ENCODE measurements at regions not wholly inside any gene's neighbourhood (a gene's known extent, or its start where the extent isn't known, plus 50 kb on each side); places are given as distances from the start of the nearest gene placed in this dataset.
"Not testable (repeated sequence)": the region's sequence is repeated elsewhere in the genome, so short reads cannot be mapped to it uniquely, and the experiment has no call there.

DNA sequence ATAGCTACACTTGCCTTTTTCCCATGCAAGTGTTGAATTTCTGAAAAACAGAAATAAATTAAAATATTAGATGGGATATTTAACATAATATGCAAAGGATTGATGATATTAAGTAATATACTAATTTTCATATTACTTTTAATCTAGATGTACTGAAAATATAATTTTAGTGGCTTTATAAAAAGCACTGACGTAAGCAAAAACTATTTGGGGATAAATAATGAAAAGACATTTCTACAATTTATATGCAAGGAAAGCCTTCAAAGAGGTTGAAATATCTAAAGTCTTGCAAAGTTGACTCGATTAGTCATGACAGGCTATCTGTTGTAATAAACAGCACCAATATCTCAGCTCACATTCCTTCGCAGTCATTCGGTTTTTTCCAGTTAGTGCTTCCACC, 94.9 kb upstream of the ABCB5 start:
- no peak for DNase-seq (ENCODE audit: low spot score)

DNA sequence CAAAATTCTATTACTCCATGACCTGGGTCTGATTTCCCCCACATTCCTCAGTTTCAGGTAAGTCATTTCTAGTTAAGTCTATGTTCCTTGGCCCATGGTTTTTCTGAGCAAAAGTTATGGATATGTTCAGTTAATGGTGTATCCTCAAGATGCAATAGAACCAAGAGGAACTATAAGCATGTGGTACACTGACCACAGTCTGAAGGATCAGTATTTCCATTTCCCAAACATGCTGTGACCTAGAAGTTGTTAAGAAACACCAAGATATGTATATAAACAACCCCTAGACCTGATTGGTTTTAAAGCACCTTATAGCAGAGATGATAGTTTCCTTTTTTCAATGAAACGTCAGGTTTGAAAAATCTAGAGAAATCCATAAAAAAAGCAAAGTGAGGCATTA, 94.2 kb upstream of the ABCB5 start:
- DNase-seq (ENCODE audit: low spot score) = no peak

DNA sequence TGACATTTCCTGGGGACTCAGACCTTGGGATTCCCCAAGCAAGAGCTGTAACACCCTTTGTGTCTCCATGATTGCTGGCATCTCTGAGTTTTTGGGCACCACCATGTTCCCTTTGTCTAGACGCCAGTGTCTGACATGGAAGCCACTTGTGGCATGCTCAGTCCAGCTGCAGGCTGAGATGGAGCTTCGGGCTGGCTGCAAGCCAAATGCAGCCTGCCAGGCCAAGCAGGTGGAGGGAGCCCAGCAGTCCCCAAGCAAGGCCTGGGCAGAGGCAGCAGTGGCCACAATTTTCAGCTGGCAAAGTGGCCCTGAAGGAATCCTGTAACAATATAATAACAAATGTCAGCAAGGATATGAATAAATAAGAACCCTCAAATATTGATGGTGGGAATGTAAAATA, 86.2 kb upstream of the ABCB5 start:
- no peak for DNase-seq (ENCODE audit: low spot score)

DNA sequence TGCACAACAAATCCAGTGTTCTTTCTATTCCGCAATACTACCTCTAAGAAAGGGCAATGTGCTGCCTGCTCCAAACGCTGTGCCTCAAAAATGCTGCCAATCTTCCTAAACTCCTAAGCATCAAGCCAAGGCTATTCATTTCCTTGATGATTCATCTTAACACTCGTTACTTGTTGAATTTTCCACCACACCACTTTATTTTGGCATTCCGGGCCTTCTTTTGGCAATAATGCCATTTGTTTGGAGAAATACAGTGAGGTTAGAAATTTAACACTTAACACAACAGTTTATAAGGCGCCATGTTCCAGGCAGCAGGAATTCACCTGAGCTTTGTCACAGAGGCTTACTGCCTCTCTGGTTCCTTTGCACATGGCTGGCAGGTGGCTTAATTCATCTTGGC, 82.6 kb upstream of the ABCB5 start:
- no peak for DNase-seq (ENCODE audit: low spot score)

DNA sequence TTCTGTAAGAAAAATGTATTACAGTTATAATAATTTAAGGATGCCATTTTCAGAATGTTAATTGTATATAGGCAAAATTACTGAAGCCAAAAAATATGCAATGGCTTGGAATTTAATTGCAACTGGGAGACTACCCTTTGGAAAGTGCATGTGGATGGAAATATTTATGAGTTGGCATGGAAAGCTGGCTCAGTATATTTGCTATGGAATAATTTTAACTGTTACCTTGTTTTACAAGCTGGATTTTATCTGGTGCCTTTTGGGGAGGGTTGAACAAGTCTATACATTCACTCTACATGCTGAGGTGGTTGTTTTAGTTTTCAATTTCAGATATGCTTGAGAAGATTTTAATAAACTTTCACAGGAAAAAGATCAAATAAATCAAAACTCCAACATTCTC, 80.9 kb upstream of the ABCB5 start:
- DNase-seq (ENCODE audit: low spot score) = no peak

DNA sequence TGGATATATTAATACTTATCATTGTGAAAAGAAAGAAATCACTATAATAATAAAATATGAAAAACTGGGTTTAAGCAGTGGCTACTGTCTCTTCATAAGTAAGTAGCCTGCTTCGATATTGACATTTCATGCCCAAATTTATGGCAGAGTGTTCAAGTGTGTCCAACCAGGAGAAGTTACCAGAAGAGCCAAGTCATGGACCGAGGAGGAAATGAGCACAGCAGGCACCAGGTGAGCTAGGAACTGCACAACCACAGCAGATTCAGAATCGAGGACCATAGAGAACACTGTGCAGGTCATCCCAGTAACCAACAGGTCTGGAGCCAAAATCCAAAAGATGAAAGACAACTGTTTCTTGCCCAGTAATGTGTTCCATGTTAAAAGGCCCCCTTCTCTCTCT, 79.9 kb upstream of the ABCB5 start:
- DNase-seq (ENCODE audit: low spot score) = no peak

DNA sequence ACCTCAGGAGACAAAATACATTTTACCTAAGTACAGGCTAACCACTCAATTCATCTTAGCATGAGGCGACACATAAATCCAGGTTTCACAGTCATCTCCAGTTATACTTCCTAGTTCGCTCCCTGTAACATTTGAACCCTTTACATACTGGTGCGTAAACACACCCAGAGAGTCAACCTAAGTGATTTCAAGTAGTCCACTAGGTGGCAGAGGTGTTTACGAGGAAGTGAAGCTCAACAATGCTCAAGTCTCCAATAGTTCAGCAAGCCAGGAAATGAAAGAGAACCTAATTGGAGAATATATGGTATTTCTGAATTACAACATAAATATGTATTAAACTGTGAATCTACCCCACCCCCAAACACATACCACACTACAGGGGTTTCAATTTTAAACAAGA, 76.3 kb upstream of the ABCB5 start:
- DNase-seq (ENCODE audit: low spot score) = peak; percentile 9

DNA sequence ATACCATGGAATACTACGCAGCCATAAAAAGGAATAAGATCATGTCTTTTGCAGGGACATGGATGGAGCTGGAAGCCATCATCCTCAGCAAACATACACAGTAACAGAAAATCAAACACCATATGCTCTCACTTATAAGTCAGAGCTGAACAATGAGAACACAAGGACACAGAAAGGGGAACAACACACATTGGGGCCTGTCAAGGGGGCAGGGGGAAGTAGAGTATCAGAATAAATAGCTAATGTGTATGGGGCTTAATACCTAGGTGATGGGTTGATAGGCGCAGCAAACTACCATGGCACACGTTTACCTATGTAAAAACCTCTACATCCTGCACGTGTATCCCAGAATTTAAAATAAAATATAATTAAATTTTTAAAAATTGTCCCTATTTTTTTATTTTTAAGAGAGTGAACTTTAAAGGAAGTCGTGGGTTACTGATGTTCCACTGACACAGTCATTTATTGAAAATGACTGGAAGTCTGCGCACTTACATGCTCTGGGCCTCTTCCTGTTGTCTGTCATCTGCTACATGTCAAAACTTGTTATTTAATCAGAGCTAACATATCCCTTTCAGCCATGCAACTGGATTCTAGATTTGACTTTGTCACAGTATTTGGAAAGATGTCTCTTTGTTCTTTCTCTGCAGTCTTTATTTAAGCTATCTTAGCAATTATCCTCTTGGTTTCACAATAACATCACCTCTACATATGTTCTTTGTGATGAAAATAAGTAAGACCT, 73.7 kb upstream of the ABCB5 start:
- DNase-seq (ENCODE audit: low spot score) = no peak

DNA sequence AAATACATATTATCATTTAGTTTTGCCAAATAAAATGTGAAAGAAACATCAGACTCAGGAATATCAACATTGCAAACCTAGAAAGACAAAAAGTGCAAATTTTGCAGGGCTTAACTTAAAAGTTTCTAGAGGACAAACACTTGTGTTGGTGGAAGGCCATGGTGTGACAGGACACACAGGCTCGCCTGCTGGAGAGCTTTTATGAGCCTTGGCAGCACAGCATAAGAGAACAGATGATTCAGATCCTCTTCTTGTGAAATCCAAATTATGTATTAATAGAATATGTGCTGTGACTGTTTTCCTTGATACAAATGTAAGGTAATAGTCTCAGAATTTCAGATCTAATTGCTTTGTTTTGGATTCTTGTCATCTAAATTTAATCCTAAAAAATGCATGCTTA, 72.9 kb upstream of the ABCB5 start:
- no peak for DNase-seq (ENCODE audit: low spot score)

DNA sequence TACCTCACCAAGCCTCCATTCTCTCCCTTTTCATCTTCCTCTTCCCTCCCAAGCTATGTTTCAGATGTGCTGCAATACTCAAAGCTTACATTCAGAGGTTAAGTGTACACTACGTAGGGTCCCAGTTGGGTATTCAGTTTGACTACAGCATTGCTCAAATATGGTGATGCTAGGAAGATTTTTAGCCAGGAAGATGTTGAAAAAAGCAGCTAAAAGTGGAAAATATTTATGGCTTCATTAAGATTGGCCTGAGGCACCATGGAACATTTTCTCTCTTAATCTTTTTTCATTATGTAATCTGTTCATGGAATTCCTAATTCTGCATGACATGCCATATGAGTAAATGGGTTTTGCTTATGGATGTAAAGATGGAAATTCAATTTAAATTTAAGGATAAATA, 72.0 kb upstream of the ABCB5 start:
- no peak for DNase-seq (ENCODE audit: low spot score)

DNA sequence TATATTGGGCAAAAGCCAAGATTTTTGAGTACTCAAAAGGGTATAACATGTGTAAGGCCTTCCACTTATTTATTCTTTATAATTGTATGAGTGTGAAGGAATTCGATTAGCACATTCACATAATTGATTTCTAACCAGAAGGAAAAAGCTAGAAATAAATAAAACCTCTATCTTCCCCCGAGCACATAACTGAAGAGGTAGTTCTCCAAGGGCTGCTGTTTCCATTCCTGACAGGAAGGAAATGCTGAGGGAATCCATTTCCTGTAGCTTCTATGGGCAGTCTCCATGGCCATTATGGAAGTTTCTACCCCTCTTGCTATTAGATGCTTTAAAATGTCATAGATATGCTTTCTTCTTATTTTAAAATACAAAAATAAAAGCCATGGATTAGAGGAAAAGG, 70.5 kb upstream of the ABCB5 start:
- DNase-seq (ENCODE audit: low spot score) = no peak

DNA sequence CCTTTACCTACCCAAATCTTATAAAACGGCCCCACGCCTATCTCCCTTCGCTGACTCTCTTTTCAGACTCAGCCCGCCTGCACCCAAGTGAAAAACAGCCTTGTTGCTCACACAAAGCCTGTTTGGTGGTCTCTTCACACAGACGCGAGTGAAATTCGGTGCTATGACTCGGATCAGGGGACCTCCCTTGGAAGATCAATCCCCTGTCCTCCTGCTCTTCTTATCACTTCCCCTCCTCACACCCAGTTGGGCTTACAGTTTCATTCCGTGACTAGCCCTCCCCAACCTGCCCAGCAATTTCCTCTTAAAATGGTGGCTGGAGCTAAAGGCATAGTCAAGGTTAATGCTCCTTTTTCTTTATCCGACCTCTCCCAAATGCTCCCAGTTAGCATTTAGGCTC, 68.5 kb upstream of the ABCB5 start:
- not testable (repeated sequence) for DNase-seq (ENCODE audit: low spot score)

DNA sequence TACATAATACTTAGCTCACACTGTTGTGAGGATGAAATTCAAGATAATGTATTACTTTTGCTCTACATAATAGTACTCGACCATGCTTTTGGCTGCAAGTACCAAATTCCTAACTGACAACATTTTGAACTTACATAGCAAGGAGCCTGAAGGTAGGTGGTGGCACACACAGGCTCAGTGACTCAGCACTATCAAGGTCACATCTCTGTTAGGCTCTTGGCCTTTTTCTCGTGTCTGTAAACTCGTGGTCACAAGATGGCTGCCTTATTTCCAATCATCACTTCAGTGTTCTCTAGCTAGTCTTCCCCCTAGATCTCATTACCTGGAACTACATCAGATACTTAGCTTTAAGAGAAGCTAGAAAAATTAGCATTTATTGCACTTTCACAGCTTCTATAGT, 61.4 kb upstream of the ABCB5 start:
- DNase-seq (ENCODE audit: low spot score) = no peak

DNA sequence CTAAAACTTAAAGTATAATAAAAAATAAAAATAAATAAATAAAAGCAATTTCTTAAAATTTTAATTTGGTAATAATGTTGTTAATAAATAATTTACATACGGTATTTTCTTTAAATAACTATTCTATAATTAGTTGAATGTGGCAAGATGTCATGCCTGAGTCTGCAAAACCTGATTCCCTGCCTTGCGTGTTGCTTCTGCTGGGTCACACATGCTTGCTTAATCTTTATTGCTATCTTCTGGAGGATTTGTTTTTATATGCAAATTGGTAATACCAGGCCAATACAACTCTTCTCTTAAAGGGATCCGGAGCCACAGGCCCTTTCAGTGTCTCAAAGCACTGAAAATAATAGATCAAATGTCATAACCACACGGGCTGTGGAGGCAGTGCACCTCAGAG, 59.4 kb upstream of the ABCB5 start:
- no peak for DNase-seq (ENCODE audit: low spot score)

DNA sequence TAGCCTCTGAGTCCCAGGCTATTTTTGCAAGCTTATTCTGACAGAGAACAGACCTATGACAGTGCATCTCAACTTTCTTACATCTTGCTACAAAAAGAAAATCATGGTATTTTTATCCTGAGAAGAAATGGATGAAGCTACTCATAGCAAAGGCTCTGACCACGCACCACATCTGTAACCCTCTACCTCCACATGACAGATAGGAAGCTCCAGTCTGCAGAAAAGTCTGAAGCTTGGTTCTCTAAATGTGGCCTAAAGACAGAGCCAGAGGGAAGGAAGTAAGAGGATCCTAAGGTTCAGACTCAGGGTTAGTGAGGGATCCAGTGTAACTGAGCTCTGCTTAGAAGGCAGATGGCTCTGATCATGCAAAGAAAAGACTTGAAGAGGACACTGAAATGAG, 58.4 kb upstream of the ABCB5 start:
- no peak for DNase-seq (ENCODE audit: low spot score)

DNA sequence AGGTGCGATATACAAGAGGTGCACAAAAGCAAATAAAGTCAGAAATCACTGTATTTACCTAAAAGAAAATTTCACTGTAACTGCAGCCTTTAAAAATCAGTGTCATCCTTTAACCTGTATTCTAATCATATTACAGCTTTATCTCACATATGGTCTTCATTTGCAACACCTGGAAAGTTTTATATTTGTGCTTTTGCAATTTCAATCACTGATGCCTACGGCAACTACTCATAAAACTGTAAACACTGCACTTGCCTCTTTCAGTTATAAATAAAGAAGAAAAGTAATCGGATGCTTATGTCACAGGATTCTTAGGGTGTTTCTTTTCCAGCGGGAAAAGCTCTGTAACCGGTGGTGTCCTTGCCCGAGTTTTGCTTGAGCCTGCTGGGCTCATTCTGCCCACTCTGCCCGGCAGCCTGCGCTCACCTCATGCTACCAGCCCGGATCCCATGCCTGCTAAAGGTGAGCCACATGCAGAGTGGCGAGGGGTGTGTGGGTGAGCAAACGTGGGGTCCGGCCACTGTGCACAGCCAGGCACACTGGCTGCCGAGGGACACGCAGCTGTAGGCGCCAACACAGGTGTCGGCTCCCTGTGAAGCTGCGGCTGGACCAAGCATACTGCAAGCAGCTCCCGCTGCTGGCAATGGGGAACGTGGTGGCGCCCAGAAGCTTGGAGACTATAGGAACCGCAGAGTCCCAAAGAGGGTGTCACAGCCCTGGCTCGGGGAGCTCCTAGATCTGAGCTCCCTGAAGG, 56.3 kb upstream of the ABCB5 start:
- no peak for DNase-seq (ENCODE audit: low spot score)

DNA sequence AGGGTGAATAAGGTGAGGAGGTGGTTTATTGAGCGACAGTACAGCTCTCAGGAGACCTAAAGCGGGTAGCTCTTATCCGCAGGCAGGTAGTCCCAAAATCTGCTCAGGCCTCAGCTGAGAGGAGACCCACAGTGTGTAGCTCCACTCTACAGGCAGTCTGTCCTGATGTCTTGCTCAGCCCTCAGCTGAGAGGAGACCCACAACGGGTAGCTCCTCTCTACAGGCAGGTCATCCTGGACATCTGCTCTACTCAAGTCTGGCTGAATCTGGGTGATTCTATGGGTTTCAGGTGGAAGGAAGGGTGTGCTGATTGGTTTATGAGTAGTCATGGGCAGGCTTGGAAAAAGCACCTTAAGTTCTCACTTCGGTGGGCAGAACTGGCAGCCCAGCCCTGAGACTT, 55.6 kb upstream of the ABCB5 start:
- DNase-seq (ENCODE audit: low spot score) = no peak

DNA sequence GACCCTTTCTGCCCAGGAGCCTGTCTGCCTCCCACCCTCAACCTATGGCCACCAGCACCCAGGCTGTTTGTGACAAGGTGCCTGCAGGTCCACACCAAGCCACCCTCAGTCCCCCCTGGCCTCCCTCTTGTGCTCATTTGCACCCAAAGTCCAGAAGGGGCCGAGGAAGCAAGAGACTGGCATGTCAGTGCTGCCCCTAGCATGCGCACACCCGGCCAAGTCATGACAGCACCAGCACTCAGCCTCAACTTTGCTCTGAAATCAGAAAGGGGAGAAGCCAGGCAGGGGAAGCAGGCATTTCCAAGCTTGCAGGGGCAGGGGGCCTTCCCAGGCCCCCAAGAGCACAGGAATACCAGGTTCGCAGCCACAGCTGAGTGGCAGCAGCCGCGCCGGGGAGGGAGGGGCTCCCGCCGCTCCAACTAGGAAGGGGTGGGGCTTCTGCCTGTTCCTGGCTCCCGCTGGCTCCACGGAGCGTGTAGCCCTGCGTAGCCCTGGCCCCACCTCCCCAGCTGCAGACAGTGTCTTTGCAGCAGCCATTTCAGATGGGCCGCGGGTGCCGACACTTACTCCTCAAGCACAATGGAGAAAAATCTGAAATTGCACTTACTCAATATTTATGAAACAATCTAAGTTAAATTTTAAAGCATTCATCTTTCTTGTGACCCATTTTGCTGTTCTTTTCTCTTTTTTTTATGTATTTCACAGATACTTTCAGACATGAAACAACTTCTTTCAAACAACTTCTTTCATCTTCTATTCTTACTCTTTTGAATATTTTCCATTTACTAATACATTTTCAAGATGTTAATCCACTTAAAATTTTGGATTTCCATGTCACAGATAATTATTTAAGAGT, 54.9 kb upstream of the ABCB5 start:
- DNase-seq (ENCODE audit: low spot score) = no peak

DNA sequence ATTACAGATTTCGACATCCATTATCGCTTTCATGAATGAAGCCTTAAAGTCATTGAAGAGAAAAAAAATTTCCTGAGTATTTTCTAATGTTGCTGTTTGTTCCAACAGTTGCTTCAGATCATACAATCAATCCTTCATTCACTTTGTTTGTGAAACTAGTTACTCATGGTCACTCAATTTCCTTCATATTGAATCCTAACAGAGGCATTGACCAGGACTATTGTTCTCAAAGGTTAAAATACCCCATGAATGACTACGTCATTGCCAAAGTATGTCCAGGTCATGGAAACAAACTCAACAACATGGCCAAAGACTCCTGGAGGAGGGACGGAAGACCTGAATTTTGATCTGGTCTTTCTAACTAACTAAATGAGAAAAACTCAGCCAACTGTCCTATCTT, 54.0 kb upstream of the ABCB5 start:
- DNase-seq (ENCODE audit: low spot score) = no peak

DNA sequence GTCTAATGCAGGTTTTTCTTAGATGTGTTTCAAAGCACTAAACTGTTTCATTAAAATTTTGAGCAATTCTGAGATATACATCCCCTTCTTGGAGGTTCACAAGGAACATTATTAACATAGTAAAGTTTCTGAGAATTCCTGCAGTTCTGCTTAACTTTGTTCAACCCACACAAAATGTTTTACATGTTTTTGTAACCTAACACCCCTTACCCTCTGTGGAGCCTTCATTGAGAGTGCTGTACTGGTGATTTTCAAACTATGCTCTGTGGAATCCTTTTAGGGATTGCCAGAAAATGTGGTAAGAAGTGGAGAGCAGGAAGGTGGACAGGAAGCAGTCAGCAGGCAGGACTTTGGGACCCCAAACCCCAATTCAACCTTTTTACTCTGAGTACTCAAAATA, 53.6 kb upstream of the ABCB5 start:
- DNase-seq (ENCODE audit: low spot score) = no peak

DNA sequence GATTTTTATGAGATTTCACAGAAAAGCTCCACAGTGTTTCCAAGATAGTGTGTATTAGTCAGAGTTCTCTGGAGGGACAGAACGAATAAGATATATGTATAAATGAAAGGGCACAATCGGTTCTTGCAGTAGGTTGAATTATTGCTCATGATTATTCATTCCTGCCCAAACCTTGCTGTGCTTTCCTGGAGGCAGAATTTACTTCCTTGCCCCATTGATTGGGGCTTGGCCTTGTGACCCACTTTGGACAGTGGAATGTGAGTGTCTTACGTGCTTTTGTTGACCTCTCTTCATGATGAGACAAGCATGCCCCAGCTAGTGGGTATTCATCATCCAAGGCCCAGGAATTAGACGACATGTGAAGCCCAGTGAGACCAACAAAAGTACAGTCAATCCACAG, 53.0 kb upstream of the ABCB5 start:
- DNase-seq (ENCODE audit: low spot score) = no peak

All from cerebellar cortex (tissue), 1 donor.